ENCODE measurements at regions not wholly inside any gene's neighbourhood (a gene's known extent, or its start where the extent isn't known, plus 50 kb on each side); places are given as distances from the start of the nearest gene placed in this dataset.
A peak's percentile ranks its signal among the peaks of the same experiment; 100 is the strongest.

DNA sequence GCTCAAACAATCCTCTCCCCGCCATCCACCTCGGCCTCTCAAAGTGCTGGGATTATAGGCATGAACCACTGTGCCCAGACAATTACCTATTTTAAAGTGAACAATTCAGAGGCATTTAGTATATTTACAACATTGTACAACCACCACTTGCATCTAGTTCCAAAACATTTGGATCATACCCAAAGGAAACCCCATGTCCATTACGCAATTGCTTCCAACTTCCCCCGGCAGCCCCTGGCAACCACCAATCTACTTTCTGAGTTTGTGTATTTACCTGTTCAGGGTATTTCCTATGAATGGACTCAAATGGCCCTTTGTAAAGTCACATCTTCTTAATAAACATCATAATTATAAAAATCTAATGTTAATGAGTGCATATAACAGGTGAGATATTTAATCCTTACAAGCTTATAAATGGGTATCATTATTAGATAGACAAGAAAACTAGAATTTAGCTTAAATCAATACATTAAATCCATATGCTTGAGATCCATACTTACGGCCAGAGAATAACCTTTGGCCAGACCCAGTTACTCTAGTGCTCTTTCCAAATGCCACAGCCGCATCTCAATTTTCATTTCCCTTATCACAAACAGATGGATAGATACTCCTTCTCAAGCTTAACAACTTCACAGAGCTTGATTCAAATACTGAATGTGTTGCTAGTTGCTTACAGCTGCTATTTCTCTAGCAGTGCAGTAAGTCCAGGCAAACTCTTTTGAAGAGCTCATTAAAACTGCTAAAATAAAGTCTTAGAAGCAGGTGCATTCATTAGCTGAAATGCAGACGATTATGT, 133.4 kb upstream of the MKLN1 start:
- no peak for DNase-seq (ENCODE audit: low spot score)
- TF ChIP-seq, protein P1, sequence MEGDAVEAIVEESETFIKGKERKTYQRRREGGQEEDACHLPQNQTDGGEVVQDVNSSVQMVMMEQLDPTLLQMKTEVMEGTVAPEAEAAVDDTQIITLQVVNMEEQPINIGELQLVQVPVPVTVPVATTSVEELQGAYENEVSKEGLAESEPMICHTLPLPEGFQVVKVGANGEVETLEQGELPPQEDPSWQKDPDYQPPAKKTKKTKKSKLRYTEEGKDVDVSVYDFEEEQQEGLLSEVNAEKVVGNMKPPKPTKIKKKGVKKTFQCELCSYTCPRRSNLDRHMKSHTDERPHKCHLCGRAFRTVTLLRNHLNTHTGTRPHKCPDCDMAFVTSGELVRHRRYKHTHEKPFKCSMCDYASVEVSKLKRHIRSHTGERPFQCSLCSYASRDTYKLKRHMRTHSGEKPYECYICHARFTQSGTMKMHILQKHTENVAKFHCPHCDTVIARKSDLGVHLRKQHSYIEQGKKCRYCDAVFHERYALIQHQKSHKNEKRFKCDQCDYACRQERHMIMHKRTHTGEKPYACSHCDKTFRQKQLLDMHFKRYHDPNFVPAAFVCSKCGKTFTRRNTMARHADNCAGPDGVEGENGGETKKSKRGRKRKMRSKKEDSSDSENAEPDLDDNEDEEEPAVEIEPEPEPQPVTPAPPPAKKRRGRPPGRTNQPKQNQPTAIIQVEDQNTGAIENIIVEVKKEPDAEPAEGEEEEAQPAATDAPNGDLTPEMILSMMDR (IDR thresholded peaks at IDR 0.05): no peak
- no peak for ATAC-seq (ENCODE audit: low FRiP score)

DNA sequence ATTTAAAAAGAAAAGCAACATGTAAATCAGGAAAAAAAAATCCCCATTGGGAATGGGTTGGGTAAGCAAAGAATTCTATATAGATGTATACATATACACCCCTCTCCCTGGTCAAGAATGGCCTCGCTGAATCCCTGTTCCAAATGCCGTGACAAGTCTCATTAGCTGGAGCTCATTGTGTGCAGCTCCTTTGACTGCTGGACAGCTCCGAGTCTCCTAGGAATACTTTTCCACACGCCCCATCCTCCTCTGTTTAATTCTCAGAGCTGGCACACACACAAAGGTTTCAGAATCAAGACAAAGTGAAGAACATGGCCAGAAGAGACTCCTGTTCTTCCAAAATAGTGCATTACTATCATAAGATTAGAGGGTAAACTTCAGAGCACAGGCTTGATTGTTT, 130.9 kb upstream of the MKLN1 start:
- DNase-seq (ENCODE audit: low spot score): no peak
- TF ChIP-seq, protein P1 (IDR thresholded peaks at IDR 0.05): no peak
- no peak for ATAC-seq (ENCODE audit: low FRiP score)

- ATAC-seq (ENCODE audit: low FRiP score) (no peak), DNase-seq (ENCODE audit: low spot score) (no peak)
- TF ChIP-seq, protein P1 (IDR thresholded peaks at IDR 0.05): no peak
These were observed 129.6 kb upstream of the MKLN1 start for GRCh38 chr7:131197920-131198615.

- no peak for ATAC-seq (ENCODE audit: low FRiP score)
- DNase-seq (ENCODE audit: low spot score): no peak
- TF ChIP-seq, protein P1 (IDR thresholded peaks at IDR 0.05): no peak
These were observed 125.2 kb upstream of the MKLN1 start for GRCh38 chr7:131202451-131202850.

- DNase-seq (ENCODE audit: low spot score): no peak
- TF ChIP-seq, protein P1 (IDR thresholded peaks at IDR 0.05): no peak
- ATAC-seq (ENCODE audit: low FRiP score): peak; percentile 37
These were observed 124.2 kb upstream of the MKLN1 start for GRCh38 chr7:131203291-131203976.

DNA sequence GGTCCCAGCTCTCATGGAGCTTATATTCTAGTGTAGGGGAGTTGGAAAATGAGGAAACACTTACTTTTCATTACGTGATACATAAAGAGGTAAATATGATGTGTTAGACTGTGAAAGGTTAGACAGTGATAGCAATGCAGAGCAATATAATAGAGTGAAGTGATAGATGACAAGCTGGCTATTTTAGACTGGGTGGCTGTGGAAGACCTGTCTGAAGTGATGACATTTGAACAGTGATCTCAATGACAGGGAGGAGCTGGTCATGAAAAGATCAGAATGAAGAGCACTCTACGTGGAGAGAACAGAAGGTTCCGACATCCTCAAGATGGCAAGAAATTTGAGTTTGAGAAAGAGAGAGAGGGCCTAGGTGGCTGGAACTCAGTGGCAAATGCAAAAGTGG, 118.9 kb upstream of the MKLN1 start:
- ATAC-seq (ENCODE audit: low FRiP score): no peak
- TF ChIP-seq, protein P1 (IDR thresholded peaks at IDR 0.05): no peak
- no peak for DNase-seq (ENCODE audit: low spot score)

All from omental fat pad (tissue), 3 donors.